Fibroblast of mammary gland (primary cell): ENCODE measurements at regions not wholly inside any gene's neighbourhood (a gene's known extent, or its start where the extent isn't known, plus 50 kb on each side); places are given as distances from the start of the nearest gene placed in this dataset.

Experiments
- DNase-seq: peaks from one replicate; pipeline ENCODE4 v3.0.0-alpha.2; 2010; ENCODE audit warnings: low read depth
- H3K4me3 ChIP-seq: 2 replicates; pipeline ENCODE4 v1.5.1; 2011; ENCODE audit warnings: low read depth, mild to moderate bottlenecking, low read length, moderate library complexity; ENCODE audit not compliant: control insufficient read depth
- CTCF ChIP-seq: conservative IDR thresholded peaks from 2 replicates; pipeline ENCODE4 v1.5.1; 2011; ENCODE audit warnings: low read depth, low read length, inconsistent platforms; ENCODE audit not compliant: control insufficient read depth, insufficient read depth

- DNase-seq = peak; percentile 8
- TF ChIP-seq CTCF = no peak
- no peak overlapping the region for H3K4me3 ChIP-seq
Measured at GRCh38 chr12:115810122-115810901, 467.2 kb downstream of the MED13L start.

- no peak for TF ChIP-seq CTCF
- no peak for DNase-seq
- H3K4me3 ChIP-seq = no peak overlapping the region
Measured at GRCh38 chr12:115806000-115806399, 471.5 kb downstream of the MED13L start.

- H3K4me3 ChIP-seq = no peak overlapping the region
- no peak for TF ChIP-seq CTCF
- no peak for DNase-seq
Measured at GRCh38 chr12:115802767-115803166, 474.7 kb downstream of the MED13L start.

GRCh38 chr12:115801871-115802270, 475.6 kb downstream of the MED13L start:
- TF ChIP-seq CTCF = no peak
- no peak overlapping the region for H3K4me3 ChIP-seq
- no peak for DNase-seq

GRCh38 chr12:115799610-115800009, 477.9 kb downstream of the MED13L start:
- DNase-seq = no peak
- TF ChIP-seq CTCF = no peak
- no peak overlapping the region for H3K4me3 ChIP-seq

GRCh38 chr12:115798309-115798917, 479.1 kb downstream of the MED13L start:
- H3K4me3 ChIP-seq = no peak overlapping the region
- no peak for DNase-seq
- TF ChIP-seq CTCF = no peak

GRCh38 chr12:115794659-115795081, 482.8 kb downstream of the MED13L start:
- DNase-seq = no peak
- H3K4me3 ChIP-seq = no peak overlapping the region
- TF ChIP-seq CTCF = no peak
